Stomach (tissue), 4 donors: ENCODE measurements at regions not wholly inside any gene's neighbourhood (a gene's known extent, or its start where the extent isn't known, plus 50 kb on each side); places are given as distances from the start of the nearest gene placed in this dataset.

Source experiments
- POLR2A ChIP-seq, 4 donors: fragments of 450-650 bp; IDR thresholded peaks; one replicate each; pipeline ENCODE4 v1.6.1; 2016; ENCODE audit warnings: antibody characterized with exemption in 4 of 4, control low read depth in 2 of 4, mild to moderate bottlenecking in 1 of 4, moderate library complexity in 1 of 4
- TF ChIP-seq, protein P1 (sequence below), 7 experiments: fragments of 450-650 bp in 4 of 7; fragments of 200-600 bp in 3 of 7; sonication (generic) in 3 of 7; IDR thresholded peaks; one replicate each; pipeline ENCODE4 v1.5.1; 2016 to 2019; ENCODE audit warnings: antibody characterized with exemption in 7 of 7, control low read depth in 2 of 7, mild to moderate bottlenecking in 1 of 7

DNA sequence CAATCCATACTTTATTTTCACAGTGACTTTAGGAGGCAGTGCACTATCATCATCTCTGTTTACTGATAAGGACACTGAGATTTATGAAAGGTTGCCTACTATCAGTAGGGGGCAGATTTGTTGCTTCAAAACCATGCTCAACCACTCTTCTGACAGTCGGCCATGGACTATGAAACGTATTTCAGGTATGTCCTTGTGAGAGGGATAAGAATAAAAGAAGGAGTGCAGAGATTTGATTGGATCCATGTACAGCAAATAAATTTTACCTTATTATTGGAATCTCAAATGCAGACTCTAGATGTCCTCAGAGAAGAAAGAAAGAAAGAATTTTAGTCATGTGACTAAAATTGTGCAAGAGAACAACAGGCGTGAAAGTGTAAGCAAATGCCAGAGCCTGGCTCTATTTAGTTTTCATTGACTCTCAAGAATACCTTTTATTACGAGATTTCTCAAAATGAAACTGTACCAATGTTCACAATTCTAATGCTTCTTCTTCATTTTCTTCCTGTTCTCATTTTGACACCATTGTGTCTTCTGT lies 296.6 kb upstream of the RASA1 start:
- TF ChIP-seq, protein P1, sequence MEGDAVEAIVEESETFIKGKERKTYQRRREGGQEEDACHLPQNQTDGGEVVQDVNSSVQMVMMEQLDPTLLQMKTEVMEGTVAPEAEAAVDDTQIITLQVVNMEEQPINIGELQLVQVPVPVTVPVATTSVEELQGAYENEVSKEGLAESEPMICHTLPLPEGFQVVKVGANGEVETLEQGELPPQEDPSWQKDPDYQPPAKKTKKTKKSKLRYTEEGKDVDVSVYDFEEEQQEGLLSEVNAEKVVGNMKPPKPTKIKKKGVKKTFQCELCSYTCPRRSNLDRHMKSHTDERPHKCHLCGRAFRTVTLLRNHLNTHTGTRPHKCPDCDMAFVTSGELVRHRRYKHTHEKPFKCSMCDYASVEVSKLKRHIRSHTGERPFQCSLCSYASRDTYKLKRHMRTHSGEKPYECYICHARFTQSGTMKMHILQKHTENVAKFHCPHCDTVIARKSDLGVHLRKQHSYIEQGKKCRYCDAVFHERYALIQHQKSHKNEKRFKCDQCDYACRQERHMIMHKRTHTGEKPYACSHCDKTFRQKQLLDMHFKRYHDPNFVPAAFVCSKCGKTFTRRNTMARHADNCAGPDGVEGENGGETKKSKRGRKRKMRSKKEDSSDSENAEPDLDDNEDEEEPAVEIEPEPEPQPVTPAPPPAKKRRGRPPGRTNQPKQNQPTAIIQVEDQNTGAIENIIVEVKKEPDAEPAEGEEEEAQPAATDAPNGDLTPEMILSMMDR (IDR thresholded peaks at IDR 0.05), result peak in 1 of 7 experiments; percentile 16
- no peak for TF ChIP-seq POLR2A (IDR thresholded peaks at IDR 0.05)
